OCI-LY3 (cell line): ENCODE measurements at regions not wholly inside any gene's neighbourhood (a gene's known extent, or its start where the extent isn't known, plus 50 kb on each side); places are given as distances from the start of the nearest gene placed in this dataset.

Experiments used
- CTCF ChIP-seq: fragments of 200-600, 300-600 bp; sonication (generic); IDR thresholded peaks from 2 replicates; pipeline ENCODE4 v1.5.1; 2014; ENCODE audit warnings: antibody characterized with exemption, low read length, low read depth
- EZH2phosphoT487 ChIP-seq: fragments of 200-600 bp; shearing (Covaris generic); IDR thresholded peaks from 2 replicates; pipeline ENCODE4 v1.6.1; 2018; ENCODE audit warnings: antibody characterized with exemption, mixed run types, low read depth

DNA sequence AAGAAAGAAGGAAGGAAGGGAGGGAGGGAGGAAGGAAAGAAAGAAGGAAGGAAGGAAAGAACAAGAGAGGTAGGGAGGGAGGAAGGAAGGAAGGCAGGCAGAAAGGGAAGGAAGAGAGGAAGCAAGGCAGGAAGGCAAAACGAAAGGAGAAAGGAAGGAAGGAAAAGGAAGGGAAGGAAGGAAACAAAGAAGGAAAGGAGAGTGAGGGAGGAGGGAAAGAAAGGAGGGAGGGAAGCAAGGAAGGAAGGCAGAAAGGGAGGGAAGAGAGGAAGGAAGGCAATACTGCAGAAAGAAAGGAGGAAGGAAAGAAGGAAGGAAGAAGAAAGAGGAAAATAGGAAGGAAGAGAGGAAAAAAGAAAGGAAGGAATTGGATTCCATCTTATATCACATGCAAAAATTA lies 1303.1 kb upstream of the TMEM132C start:
- TF ChIP-seq CTCF (no peak), EZH2phosphoT487 (no peak)
